Endothelial cell of umbilical vein (primary cell): ENCODE measurements at regions not wholly inside any gene's neighbourhood (a gene's known extent, or its start where the extent isn't known, plus 50 kb on each side); places are given as distances from the start of the nearest gene placed in this dataset.

Experiments used
- BruUV-seq: library from RNA; stranded (reverse); fragments of 400-500 nt; replicated peaks from 2 replicates; lab custom pipeline; 2021; lab: Mats Ljungman, UMichigan
- CTCF ChIA-PET: fragments of 300-600, 350-600 bp; sonication (Branson Sonifier 250); formaldehyde crosslinking; loops from one replicate; lab custom pipeline; 2021; ENCODE audit warnings: antibody characterized with exemption, inconsistent platforms; lab: Charles Lee
- POLR2A ChIA-PET: fragments of 300-600, 350-600 bp; sonication (Branson Sonifier 250); formaldehyde crosslinking; loops from one replicate; lab custom pipeline; 2021; ENCODE audit warnings: antibody characterized with exemption, inconsistent platforms; lab: Charles Lee
- DNase-seq: peaks from one replicate; pipeline ENCODE4 v3.0.0-alpha.2; 2011; ENCODE audit warnings: low read depth, low spot score
- FAIRE-seq: peaks from 2 replicates; lab custom pipeline; 2011; peaks lifted over from hg19 to GRCh38; lab: Jason Lieb, UNC
- H2AFZ ChIP-seq: 2 replicates; pipeline ENCODE4 v1.6.0; 2012; ENCODE audit warnings: low read depth, low read length, control low read depth, inconsistent platforms
- H3K27ac ChIP-seq: 2 replicates; pipeline ENCODE4 v1.5.1; 2011; ENCODE audit warnings: low read depth, mild to moderate bottlenecking, control low read depth, low read length, moderate library complexity; ENCODE audit not compliant: insufficient read depth
- H3K27me3 ChIP-seq, 2 experiments: 2 replicates each; pipeline versions ENCODE4 v1.6.0 to v1.6.1; 2011; ENCODE audit warnings: low read length in 2 of 2, mixed read lengths in 1 of 2; ENCODE audit not compliant: control insufficient read depth in 2 of 2, insufficient read depth in 2 of 2
- H3K36me3 ChIP-seq, 2 experiments: 2 replicates in 1 of 2; 3 replicates in 1 of 2; pipeline ENCODE4 v1.5.1; 2011; ENCODE audit warnings: low read length in 2 of 2, mild to moderate bottlenecking in 1 of 2, moderate library complexity in 1 of 2; ENCODE audit not compliant: control insufficient read depth in 2 of 2, insufficient read depth in 2 of 2; ENCODE audit errors: extremely low read depth in 1 of 2
- H3K4me1 ChIP-seq: 3 replicates; pipeline ENCODE4 v1.5.1; 2011; ENCODE audit warnings: mild to moderate bottlenecking, low read length; ENCODE audit not compliant: control insufficient read depth, insufficient read depth; ENCODE audit errors: extremely low read depth
- H3K4me2 ChIP-seq: 2 replicates; pipeline ENCODE4 v1.6.1; 2011; ENCODE audit warnings: low read length, control low read depth, mixed read lengths; ENCODE audit not compliant: insufficient read depth
- H3K4me3 ChIP-seq, 3 experiments: fragments of 200-600 bp in 1 of 3; sonication (generic), shearing (Covaris generic) in 1 of 3; replicated peaks in 1 of 3; 2 replicates each; pipeline ENCODE4 v1.5.1; 2011 to 2016; ENCODE audit warnings: control low read depth in 3 of 3, low read length in 3 of 3, mild to moderate bottlenecking in 2 of 3, inconsistent platforms in 1 of 3, low read depth in 1 of 3, moderate library complexity in 1 of 3; ENCODE audit not compliant: insufficient read depth in 1 of 3
- H3K79me2 ChIP-seq: 2 replicates; pipeline ENCODE4 v1.6.0; 2012; ENCODE audit warnings: low read length, inconsistent platforms; ENCODE audit not compliant: control insufficient read depth, insufficient read depth
- H3K9ac ChIP-seq: replicated peaks from 2 replicates; pipeline ENCODE3; 2011; ENCODE audit warnings: low read length, control low read depth; ENCODE audit not compliant: insufficient read depth; ENCODE audit errors: extremely low read depth
- H3K9me1 ChIP-seq: replicated peaks from 3 replicates; pipeline ENCODE4 v1.6.0; 2011; ENCODE audit warnings: mild to moderate bottlenecking, low read length; ENCODE audit not compliant: control insufficient read depth, insufficient read depth; ENCODE audit errors: extremely low read depth
- H3K9me3 ChIP-seq: replicated peaks from 2 replicates; pipeline ENCODE4 v1.5.1; 2012; ENCODE audit warnings: low read length, inconsistent platforms; ENCODE audit not compliant: control insufficient read depth, insufficient read depth
- H4K20me1 ChIP-seq: replicated peaks from 2 replicates; pipeline ENCODE3; 2011; ENCODE audit warnings: mild to moderate bottlenecking, low read length; ENCODE audit not compliant: control insufficient read depth, insufficient read depth; ENCODE audit errors: extremely low read depth
- CTCF ChIP-seq, 2 donors: IDR thresholded peaks; 1 replicate in 1 of 2; 2 replicates in 1 of 2; pipeline ENCODE4 v1.5.1; 2011; ENCODE audit warnings: low read length in 2 of 2, mild to moderate bottlenecking in 2 of 2, moderate library complexity in 2 of 2, control low read depth in 1 of 2, inconsistent platforms in 1 of 2, low read depth in 1 of 2; ENCODE audit not compliant: insufficient read depth in 1 of 2; ENCODE audit errors: extremely low read depth in 1 of 2
- EZH2 ChIP-seq: IDR thresholded peaks from 2 replicates; pipeline ENCODE4 v1.6.1; 2012; ENCODE audit warnings: borderline replicate concordance, low read depth, mild to moderate bottlenecking, moderate library complexity, low read length, inconsistent platforms; ENCODE audit not compliant: severe bottlenecking
- FOS ChIP-seq: IDR thresholded peaks from 2 replicates; pipeline ENCODE4 v1.6.1; 2011; ENCODE audit warnings: mild to moderate bottlenecking, low read length, moderate library complexity, borderline replicate concordance; ENCODE audit not compliant: insufficient read depth
- GATA2 ChIP-seq: IDR thresholded peaks from 2 replicates; pipeline ENCODE4 v1.7.0; 2011; ENCODE audit warnings: low read depth, mild to moderate bottlenecking, moderate library complexity, mixed read lengths, low read length; ENCODE audit not compliant: insufficient read length, insufficient read depth
- JUN ChIP-seq: IDR thresholded peaks from 2 replicates; pipeline ENCODE4 v1.6.1; 2011; ENCODE audit warnings: borderline replicate concordance, low read depth; ENCODE audit not compliant: insufficient read length, insufficient read depth
- MAX ChIP-seq: IDR thresholded peaks from 2 replicates; pipeline ENCODE4 v1.6.1; 2011; ENCODE audit not compliant: insufficient read depth, insufficient read length
- MYC ChIP-seq: IDR thresholded peaks from one replicate; pipeline ENCODE4 v1.6.1; 2011; ENCODE audit warnings: mild to moderate bottlenecking, low read depth, low read length
- POLR2A ChIP-seq: IDR thresholded peaks from 2 replicates; pipeline ENCODE4 v1.6.1; 2012; ENCODE audit warnings: low read depth, mild to moderate bottlenecking, control low read depth, low read length
- POLR2AphosphoS5 ChIP-seq: IDR thresholded peaks from 2 replicates; pipeline ENCODE4 v1.6.1; 2012; ENCODE audit warnings: low read depth, mild to moderate bottlenecking, control low read depth, low read length, moderate library complexity; ENCODE audit not compliant: insufficient read depth
- dilution Hi-C: fragments of 300-500 bp; cut with MboI; formaldehyde crosslinking; loops from one replicate; pipeline ENCODE4 v1.15.0; 2019; ENCODE audit warnings: low sequenced_read_pairs; ENCODE audit not compliant: extremely low pct_ligation_motif_present
- intact Hi-C: fragments of 100-400 bp; cut with micrococcal nuclease; formaldehyde crosslinking; loops from one replicate; pipeline ENCODE4 v1.10.0; 2022

- no peak overlapping the region for H3K27ac ChIP-seq
- no peaks in the 10 kb centered on the region for H3K9me1 ChIP-seq
- H3K4me3 ChIP-seq: no peak overlapping the region
- H2AFZ ChIP-seq: no peak overlapping the region
- FAIRE-seq (no peak), DNase-seq (no peak)
- H3K9me3 ChIP-seq: peaks cover 6% of the 10 kb centered on the region
- H3K27me3 ChIP-seq: no peaks in the 10 kb centered on the region
- H3K79me2 ChIP-seq: no peaks in the 10 kb centered on the region
- CTCF ChIA-PET: no interaction called here
- no peak for TF ChIP-seq GATA2
- TF ChIP-seq FOS: no peak
- TF ChIP-seq MAX: no peak
- no peak for TF ChIP-seq EZH2
- TF ChIP-seq CTCF (IDR thresholded peaks at IDR 0.05; ENCODE audit: extremely low read depth in 1 of 2, insufficient read depth in 1 of 2, low read depth in 1 of 2, low read length in 2 of 2): no peak
- TF ChIP-seq JUN: no peak
- TF ChIP-seq POLR2A: no peak
- TF ChIP-seq MYC: no peak
- TF ChIP-seq POLR2AphosphoS5: no peak
- no peak overlapping the region for H3K4me2 ChIP-seq
- H3K4me1 ChIP-seq: no peaks in the 10 kb centered on the region
- no peaks in the 10 kb centered on the region for H4K20me1 ChIP-seq
- no peak overlapping the region for H3K9ac ChIP-seq
- POLR2A ChIA-PET: no interaction called here
- H3K36me3 ChIP-seq: no peaks in the 10 kb centered on the region
- BruUV-seq: no TSS peak
- dilution Hi-C loops: no loop called here
- intact Hi-C loops: no loop called here
These were observed 1324.5 kb downstream of the BRD1 start for GRCh38 chr22:48503035-48503625.
